ENCODE measurements at regions not wholly inside any gene's neighbourhood (a gene's known extent, or its start where the extent isn't known, plus 50 kb on each side); places are given as distances from the start of the nearest gene placed in this dataset.
"Not testable (repeated sequence)": the region's sequence is repeated elsewhere in the genome, so short reads cannot be mapped to it uniquely, and the experiment has no call there.

DNA sequence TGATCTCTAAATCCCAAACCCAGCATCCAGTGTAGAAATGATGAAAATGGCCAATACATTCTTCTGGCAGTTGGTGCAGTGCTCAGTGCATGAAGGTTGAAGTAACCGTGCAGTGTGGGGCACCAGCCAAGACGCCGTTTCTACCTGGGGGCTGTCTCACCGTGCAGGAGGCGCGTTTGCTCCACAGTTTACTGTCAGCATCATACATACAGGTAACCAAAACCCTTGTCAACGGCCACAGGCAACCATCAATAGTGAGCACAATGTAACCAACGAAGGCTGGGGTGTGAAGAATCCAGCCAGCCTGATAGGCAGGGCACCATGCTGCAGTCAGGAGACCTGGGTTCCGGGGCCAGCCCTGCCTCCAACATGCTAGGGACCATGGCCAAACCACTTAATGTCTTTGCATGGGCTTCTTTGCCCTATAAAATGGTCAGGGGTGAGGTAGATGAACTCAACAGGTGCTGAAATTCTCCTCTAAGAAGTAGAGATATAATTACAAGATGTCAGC is 127.5 kb upstream of the ID2 start:
- no peak for DNase-seq

DNA sequence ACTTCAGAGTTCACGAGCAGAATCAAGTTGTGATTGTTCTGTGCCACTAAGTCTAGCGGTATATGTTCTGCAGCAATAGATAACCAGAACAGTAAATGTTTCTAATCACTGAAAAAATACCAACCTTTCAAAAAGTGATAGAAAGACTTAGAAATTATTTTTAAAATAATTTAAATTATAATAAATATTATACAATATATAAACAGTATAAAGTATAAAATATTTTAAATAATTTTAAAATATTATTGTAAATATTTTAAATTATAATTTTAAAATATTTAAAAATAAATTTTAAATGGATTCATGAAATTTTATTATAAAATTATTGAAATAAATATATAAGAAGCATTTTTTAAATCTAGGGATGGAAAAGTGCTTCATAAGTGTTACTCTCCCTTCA is 126.3 kb upstream of the ID2 start:
- no peak for DNase-seq

DNA sequence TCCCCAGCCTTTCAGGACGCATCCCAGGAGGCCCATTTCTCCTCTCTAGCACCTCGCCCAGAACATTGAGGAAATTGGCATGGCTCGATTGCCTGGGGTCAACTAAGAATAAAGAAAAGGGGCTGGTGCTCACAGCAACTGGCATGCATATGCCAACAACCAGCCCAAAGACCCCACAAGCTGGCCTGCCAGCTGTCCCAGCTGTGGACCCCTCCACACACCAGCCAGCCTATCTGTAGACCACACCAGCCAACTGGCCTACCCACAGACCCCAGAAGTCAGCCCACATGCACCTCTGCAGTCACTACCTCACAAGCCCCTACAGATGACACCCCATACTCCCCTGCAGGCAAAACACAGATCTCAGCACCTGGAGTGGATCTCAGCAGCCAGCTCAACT is 123.8 kb upstream of the ID2 start:
- DNase-seq, result no peak

DNA sequence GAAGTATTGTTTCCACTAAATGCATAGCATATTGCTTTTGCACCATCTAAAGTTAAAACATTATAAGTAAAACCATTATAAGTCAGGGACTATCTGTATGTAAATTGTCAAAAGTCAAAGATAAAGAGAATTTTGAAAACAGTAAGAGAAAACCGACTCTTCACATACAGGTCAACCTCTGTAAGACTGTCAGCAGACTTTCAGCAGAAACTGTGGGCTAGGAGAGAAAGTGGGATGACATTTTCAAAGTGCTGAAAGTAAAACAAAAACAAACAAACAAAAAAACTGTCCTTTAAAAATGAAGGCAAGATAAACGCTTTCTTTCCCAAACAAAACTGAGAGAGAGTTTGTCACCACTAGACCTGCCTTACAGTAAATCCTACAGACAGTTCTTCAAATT is 122.9 kb upstream of the ID2 start:
- DNase-seq, result no peak

DNA sequence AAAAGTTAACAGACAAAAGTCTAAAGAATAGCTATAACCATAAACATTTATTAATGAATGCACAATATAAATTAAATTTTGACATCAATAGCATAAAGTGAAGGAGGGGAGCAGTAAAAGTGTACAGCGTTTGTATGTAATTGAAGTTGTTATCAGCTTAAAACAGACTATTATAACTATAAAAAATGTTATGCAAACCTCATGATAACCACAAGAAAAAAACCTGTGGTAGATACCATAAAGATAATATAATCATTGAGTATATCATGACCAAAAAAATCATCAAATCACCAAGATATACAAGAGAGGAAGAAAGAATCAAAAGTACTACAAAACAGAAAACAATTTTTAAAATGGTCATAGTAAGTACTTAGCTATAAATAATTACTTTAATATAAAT is 122.1 kb upstream of the ID2 start:
- no peak for DNase-seq

DNA sequence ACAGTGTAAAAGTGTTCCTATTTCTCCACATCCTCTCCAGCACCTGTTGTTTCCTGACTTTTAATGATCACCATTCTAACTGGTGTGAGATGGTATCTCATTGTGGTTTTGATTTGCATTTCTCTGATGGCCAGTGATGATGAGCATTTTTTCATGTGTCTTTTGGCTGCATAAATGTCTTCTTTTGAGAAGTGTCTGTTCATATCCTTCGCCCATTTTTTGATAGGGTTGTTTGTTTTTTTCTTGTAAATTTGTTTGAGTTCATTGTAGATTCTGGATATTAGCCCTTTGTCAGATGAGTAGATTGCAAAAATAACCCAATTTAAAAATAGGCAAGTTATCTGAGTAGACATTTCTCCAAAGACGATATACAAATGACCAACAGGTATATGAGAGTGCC is 120.2 kb upstream of the ID2 start:
- not testable (repeated sequence) for DNase-seq

DNA sequence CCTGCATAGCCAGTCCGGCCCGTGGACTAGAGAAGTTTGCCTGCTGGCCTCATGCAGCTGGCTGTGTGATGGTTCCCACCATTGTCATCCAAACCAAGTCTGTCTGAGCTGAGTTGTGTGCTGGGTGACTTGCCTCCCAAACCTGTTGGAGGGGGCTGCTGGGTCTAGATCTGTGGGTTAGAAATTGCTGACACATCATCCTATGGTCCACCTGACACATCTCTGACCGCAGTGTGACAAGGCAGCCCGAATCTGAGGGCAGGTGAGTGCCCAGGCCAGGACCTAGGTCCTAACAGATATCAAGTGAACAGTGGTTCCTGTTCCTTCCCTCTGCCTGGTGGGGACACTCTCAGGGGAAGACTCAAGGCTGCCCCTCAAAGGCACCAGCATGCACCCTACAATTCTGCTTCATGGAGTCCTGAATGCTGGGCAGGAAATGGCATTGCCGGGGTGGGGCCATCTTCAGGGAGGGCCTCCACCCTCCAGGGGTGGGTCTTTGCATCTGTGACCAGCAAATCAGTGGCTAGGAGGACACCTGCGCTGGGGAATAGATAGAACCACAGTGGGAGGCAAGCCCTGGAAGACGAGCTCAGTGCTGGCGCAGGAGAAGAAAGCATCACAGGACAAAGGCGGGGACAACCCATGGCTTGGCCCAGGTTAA is 117.9 kb upstream of the ID2 start:
- DNase-seq, result no peak

DNA sequence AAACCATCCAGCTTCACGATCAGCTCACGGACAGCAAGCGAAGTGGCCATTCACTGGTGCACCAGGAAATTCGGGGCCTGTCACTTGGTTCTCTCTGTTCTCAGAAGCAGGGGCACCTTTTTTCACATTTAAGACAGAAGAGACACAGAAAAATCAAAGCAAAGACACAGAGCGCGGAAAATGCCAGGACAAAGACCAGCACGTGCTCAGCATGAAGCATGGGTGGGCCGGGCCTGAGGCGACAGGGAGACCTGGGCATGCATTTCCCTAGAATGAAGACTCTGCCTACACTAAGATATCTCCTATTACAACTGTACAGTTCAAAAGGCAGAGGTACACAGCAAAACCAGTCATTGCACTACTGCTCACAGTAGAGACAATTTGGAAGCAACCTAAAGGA is 117.4 kb upstream of the ID2 start:
- no peak for DNase-seq

DNA sequence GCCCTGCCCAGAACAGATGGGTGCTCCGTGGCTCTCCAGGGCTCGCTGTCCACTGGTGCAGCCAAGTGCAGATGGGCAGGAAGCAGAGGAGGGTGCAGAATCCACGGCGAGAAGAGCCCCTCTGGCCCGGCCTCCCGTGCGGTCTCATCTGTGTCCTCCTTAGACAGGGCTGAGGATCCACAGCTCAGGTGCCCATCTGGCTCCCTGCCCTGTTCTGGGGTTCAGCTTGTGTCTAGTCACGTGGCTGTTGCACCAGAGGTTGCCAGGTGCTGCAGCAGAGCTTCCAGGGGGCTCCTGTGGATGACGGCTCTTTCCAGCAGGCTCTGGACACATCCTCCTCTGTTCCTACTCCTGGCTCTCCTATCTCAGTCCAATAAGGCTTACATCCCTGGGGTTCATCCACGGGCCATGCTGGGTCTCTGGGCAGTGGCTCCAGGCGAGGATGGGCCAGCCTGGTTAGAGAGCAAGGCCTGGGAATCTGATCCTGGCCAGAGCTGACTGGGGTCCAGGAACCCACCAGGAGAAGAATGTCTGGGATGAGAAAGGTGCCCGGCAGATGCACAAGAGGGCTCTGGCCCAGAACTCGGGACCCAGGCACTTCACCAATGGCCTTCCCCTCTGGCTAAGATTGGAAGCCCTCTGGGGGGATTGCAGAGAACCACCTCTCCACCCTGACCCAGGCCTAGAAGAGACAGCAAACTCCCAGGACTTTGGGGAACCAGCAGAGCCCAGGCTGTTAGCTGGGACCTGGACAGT is 116.3 kb upstream of the ID2 start:
- no peak for DNase-seq

DNA sequence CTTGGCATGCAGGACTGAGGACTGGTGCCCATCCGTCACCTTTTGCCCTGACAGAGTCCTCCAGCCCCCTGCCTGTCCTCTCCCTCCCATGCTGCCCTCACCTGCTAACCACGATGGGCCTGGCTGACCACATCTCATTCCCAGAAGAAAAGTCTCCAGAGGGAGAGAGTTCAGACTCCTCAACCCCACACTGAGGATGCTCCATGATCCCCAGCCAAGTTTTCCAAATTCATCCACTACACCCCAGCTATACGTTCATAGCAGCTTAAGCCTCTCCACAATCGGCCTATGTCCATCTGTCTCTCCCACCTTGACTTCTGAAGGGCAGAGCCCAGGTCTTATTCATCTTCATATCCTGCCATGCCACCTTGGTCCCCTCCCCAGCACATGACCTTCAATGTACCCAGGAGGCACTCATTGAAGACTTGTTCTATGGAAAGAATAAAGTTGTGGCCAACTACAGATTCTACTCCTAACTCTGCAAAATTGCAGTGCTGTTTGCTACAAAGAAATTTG is 115.6 kb upstream of the ID2 start:
- no peak for DNase-seq

DNA sequence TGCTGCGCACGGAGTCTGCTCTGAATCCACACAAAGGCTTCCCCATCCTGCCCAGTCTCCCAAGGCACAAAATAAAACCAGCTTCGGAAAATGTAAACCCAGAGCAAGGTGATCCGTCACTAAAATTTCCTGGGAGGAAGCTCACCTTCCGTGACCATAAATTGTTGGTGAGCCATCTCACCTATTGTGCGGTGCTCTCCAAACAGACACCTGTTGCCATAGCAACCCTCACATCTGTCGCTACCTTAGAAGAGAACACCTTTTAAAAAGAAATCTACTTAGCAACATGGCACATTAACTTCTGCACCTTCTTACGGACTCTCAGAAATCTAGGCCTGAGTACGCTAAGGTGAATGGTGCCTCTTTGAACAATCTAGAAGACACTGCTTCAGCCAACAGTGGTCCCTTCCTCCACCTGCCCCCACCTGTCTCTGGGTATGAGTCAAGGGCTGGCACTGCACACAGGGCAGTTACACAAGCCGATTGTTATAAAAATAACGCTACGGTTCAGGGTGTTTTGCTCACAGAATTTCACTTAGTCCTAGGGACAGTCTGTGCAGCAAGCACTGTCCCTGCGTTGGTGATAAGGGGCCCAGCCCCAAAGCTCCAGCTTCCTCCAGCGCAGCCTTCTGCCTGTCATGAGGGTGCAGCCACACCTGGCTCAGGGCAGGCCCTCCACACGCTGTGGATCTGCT is 114.9 kb upstream of the ID2 start:
- DNase-seq, result no peak

DNA sequence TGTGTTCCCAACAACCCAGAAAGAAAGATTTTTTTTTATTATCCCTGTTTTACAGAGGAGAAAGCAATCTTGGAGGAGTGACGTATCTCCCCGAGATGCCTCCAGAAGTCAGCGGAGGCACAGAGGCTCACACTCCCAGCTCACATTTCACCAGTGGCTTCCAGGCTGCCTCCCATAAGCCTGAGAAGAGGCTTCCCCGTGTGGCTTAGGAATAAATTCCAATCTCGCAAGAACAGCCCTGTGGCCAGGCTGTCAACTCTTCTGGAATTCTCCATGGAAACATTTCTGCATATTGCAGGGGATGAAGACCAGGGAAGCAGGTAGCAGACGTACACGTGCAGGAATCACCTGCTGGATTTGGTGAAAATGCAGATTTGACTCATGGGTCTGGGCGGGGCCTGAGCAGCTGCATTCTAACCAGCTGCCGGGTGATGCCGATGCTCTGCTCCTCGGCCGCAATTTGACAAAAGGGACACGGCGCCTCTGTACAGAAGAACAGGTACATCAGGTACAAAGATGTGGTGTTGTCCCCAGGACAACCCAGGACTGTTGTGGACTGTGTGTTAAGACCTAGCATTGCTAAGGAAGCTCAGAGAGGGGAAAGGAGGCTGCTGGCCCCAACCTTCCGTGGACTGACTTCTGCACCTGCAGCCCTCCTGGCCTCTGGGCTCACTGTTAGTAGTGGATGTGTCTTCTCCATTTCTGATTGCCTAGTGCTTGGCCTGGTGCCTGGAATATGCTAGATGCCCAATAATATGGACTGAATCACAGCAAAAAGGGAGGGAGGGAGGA is 114.2 kb upstream of the ID2 start:
- DNase-seq, result no peak

DNA sequence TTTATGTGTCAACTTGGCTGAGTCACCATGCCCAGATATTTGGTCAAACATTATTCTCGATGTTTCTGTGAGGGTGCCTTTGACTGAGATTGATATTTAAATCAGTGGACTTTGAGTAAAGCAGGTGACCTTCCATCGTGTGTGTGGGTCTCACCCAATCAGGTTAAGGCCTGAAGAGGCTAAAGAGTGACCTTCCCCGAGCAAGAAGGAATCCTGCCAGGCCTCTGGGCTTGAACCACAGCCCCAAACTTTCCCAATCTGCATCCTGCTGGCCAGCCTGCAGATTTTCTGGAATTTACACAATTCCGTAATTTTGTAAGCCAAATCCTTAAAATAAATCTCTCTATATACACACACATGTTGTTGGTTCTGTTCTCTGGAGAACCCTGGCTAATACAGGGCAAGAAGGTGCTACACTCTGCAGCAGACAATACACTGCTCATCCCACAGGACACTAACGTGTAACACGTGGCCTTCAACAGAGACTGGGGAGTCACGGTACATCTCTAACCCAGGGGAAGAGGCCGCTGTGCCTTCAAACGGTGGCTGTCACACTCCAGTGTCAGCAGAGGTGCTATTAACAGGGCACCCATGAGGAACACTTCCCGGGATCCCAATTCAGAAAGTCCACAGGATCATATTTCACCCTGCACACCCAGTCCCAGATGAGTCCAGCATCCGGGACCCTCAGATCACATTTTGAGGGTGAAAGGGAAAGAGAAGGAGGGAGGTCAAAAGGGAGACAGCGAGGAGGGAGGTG is 113.1 kb upstream of the ID2 start:
- no peak for DNase-seq

DNA sequence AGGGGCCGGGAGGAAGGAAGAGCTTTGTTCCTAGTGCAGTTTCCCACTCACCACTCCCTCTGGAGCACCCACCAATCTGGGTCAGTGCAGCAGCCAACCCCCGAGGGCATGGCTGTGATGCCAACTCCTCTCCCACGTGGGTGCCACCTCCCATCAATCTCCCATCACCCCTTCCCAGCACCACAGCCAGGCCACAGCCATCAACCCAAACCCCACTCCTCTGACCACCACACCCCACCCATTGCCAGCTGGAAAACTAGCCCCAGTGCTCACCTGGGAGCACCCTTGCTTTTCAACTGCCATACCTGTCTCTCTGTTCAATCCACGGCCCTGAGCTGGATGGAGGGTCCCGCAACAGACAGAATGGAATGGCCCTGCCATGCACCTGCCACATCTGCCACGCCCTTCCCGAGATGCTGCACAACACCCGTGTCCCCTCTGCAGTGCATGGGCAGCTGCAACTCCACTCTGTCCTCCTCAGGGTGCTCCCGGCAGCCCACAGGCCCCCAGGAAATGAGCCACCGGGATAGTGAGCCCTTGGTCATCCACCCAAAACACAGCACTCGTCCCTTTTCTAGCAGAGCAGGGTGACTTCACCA is 112.4 kb upstream of the ID2 start:
- no peak for DNase-seq

DNA sequence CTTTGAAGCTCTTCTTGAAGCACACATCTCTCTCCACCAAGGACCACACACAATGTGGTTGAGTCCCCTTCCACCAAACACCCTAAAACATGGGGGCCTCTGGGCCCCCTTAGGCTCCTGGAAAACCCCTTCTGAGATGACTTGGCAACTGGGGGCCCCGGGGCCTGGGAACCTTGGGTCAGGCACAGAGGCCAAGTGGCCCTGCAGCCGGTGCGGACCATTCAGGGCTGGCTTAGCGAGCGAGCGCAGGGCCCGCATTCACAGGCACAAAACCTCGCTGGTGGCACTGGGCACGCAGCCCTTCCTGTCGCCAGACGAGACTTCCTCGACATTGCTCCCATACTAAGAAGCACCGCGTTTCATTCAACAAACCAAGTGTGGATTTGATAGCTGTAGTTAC is 111.2 kb upstream of the ID2 start:
- DNase-seq, result no peak

DNA sequence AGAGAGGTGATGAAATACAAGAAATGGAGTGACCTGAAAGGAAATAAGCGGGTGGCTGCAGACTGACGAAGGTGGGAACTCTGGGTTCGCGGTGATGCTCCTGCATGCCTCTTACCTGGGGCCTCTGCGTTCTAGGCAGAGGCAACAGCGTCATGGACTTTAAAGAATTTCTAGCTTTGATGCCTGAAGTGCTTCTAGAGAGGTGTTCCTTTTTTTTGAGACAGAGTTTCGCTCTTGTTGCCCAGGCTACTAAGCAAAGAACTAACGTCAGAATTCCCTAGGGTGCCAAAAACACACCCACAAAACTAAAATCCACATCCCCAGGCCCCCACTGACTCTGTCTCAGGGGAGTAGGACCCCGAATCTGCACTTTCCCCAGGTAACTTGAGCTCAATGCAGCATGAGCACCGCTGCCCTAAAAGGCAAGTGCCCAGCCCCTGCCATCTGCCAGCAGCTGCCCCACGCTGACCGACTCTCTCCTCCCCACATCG is 110.5 kb upstream of the ID2 start:
- no peak for DNase-seq

DNA sequence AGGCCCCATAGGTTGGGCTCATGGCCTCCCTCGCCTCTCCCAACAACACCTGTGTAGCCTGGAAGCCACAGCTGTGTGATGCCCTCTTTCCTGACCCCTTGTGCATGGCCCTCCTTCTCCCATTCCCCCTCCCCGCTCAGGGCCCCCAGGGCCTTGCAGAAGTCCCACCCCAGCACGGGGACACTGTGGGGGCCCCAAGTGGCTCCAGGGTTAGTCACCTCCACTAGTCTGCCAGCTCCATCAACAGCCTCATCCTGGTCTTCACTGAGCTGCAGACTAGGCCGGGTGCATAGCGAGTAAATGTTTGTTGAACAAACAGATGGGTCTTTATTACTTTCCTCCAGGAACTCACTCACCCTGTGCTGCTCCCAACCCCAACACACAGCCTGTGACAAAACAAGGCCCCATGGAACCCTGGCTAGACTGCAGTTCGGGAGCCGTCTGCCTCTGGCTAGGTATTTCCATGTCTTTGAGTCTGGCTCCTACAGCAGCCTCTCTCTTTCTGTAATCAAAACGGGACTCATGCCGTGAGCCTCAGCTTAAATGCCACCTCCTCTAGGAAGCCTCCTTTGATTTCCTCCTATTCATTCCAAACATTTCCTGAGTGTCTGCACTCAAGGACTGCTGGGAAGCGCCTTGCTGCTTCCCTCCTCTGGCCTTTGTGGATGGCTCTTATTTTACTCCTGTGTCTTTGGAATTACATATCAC is 109.9 kb upstream of the ID2 start:
- no peak for DNase-seq

DNA sequence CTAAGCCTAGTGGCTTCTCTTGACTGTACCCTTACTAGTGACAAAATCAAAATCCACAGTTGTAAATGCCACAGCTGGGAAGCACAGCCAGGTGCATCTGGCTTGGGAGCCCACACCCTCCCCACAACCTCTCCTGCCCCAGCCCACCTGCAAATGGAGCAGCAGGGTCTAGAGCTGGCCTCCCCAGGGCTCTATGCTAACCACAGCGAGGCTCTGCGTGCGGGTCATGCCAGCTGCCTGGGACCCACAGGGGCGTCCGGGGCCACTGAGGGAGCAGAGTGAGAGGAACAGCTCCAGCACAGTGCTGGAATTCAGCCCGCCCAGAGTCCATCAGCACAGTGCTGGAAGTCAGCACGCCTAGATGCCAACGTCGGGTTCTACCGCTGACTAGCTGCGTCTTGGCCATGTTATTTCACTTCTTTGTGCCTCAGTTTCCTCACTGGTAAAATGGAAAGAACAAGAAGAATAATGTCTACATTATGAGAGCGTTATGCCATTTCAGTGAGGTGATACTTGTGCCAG is 109.1 kb upstream of the ID2 start:
- no peak for DNase-seq

DNA sequence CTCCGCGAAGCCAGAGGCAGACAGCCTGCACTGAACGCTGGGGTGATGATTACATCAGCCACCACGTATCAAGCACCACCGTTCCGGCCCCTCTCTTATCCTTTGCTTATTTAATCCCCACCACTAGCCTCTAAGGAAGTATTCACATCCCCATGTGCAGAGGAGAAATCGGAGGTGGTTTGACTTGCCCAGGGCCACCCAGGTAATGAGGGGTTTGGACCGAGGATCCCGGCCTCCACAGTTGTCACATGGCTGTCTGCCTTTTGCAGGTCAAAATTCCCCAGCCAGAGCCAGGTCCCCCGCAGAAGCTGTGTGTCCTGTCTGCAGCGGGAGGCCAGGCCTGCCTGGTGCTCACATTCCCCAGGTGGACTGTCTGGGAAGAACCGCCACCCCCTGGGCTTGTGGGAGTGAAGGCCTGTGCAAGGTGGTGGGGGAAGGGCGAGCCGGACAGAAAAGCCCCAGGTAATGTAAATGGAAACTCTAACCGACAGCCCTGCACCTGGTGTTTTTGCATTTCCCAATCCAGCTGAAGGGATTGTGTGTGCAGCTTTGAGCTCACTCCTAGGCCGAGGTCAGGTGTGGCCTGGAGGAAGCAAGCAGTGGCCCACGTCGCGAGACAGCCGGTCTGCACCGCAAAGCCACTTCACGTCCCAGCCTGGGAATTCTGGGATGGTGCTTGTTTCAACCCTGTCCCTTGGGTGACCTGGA is 108.5 kb upstream of the ID2 start:
- DNase-seq, result no peak

DNA sequence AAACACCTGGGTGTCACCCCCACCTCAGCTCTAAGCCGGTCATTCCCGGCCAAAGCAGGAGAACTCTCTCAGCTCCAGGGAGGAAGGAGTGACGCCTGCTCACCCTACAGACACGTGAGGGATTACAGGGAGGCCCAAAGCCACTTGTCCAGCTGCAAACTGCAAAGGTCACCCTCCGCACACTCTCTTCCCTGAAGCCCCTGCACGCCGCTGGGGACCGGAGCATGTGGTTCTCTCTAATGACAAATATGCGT is 108.0 kb upstream of the ID2 start:
- no peak for DNase-seq
